GM12891 (cell line): ENCODE measurements at regions not wholly inside any gene's neighbourhood (a gene's known extent, or its start where the extent isn't known, plus 50 kb on each side); places are given as distances from the start of the nearest gene placed in this dataset.

Experiments
- DNase-seq: peaks from one replicate; pipeline ENCODE4 v3.0.0; 2011; ENCODE audit warnings: low spot score; ENCODE audit not compliant: insufficient read length
- FAIRE-seq: peaks from 2 replicates; lab custom pipeline; 2011; peaks lifted over from hg19 to GRCh38; lab: Jason Lieb, UNC
- PAX5 ChIP-seq: IDR thresholded peaks from 2 replicates; pipeline ENCODE4 v1.6.1; 2011; ENCODE audit warnings: low read length, moderate library complexity, mild to moderate bottlenecking; ENCODE audit not compliant: insufficient read depth, severe bottlenecking
- POLR2A ChIP-seq: IDR thresholded peaks from 2 replicates; pipeline ENCODE4 v1.6.1; 2011; ENCODE audit warnings: low read depth, low read length, control low read depth
- POLR2AphosphoS5 ChIP-seq: IDR thresholded peaks from 2 replicates; pipeline ENCODE4 v1.6.1; 2011; ENCODE audit warnings: low read depth, low read length, control low read depth
- POU2F2 ChIP-seq: IDR thresholded peaks from 2 replicates; pipeline ENCODE4 v1.6.1; 2011; ENCODE audit warnings: low read depth, mild to moderate bottlenecking, control low read depth, low read length, moderate library complexity
- SPI1 ChIP-seq: IDR thresholded peaks from 2 replicates; pipeline ENCODE4 v1.6.1; 2011; ENCODE audit warnings: low read depth, low read length, control low read depth
- TAF1 ChIP-seq: IDR thresholded peaks from 2 replicates; pipeline ENCODE4 v1.6.1; 2011; ENCODE audit warnings: low read depth, low read length, control low read depth

GRCh38 chr12:5220835-5221234, 177.2 kb downstream of the KCNA5 start:
- no peak for TF ChIP-seq TAF1
- DNase-seq (no peak), FAIRE-seq (no peak)

GRCh38 chr12:5222011-5222461, 178.4 kb downstream of the KCNA5 start:
- DNase-seq (no peak), FAIRE-seq (no peak)
- TF ChIP-seq TAF1 = no peak
- no peak for TF ChIP-seq POLR2AphosphoS5
- no peak for TF ChIP-seq SPI1

- DNase-seq (no peak), FAIRE-seq (no peak)
- no peak for TF ChIP-seq TAF1
- TF ChIP-seq SPI1 = no peak
- TF ChIP-seq POLR2A = no peak
- TF ChIP-seq PAX5 = no peak
Observed at GRCh38 chr12:5222729-5223128, 179.1 kb downstream of the KCNA5 start.

GRCh38 chr12:5223881-5224280, 180.2 kb downstream of the KCNA5 start:
- FAIRE-seq (no peak), DNase-seq (no peak)
- TF ChIP-seq PAX5 (no peak), SPI1 (no peak), POU2F2 (no peak), POLR2A (no peak), TAF1 (no peak), POLR2AphosphoS5 (no peak)

- FAIRE-seq (no peak), DNase-seq (no peak)
- TF ChIP-seq PAX5 (no peak), SPI1 (no peak), POLR2AphosphoS5 (no peak), TAF1 (no peak), POLR2A (no peak), POU2F2 (no peak)
Observed at GRCh38 chr12:5226581-5226980, 182.9 kb downstream of the KCNA5 start.

GRCh38 chr12:5227708-5228373, 184.2 kb downstream of the KCNA5 start:
- FAIRE-seq (no peak), DNase-seq (no peak)
- TF ChIP-seq POLR2A = no peak
- no peak for TF ChIP-seq PAX5
- no peak for TF ChIP-seq TAF1
- TF ChIP-seq SPI1 = no peak
- TF ChIP-seq POLR2AphosphoS5 = no peak
- no peak for TF ChIP-seq POU2F2

- FAIRE-seq = no peak
- TF ChIP-seq SPI1 (no peak), POLR2A (no peak), PAX5 (no peak), TAF1 (no peak), POLR2AphosphoS5 (no peak), POU2F2 (no peak)
- DNase-seq = no peak
Observed at GRCh38 chr12:5230156-5230555, 186.5 kb downstream of the KCNA5 start.

- DNase-seq = no peak
- TF ChIP-seq SPI1 = no peak
- TF ChIP-seq PAX5 = no peak
- no peak for TF ChIP-seq TAF1
- no peak for TF ChIP-seq POLR2AphosphoS5
- TF ChIP-seq POU2F2 = no peak
- no peak for TF ChIP-seq POLR2A
- no peak for FAIRE-seq
Observed at GRCh38 chr12:5230861-5231260, 187.2 kb downstream of the KCNA5 start.

GRCh38 chr12:5232291-5232690, 188.6 kb downstream of the KCNA5 start:
- DNase-seq (no peak), FAIRE-seq (no peak)
- TF ChIP-seq TAF1 = no peak
- no peak for TF ChIP-seq POLR2AphosphoS5
- TF ChIP-seq POLR2A = no peak
- no peak for TF ChIP-seq SPI1
- TF ChIP-seq POU2F2 = no peak
- no peak for TF ChIP-seq PAX5

- no peak for FAIRE-seq
- DNase-seq = no peak
- TF ChIP-seq PAX5 (no peak), POU2F2 (no peak), SPI1 (no peak), TAF1 (no peak), POLR2A (no peak), POLR2AphosphoS5 (no peak)
Observed at GRCh38 chr12:5232826-5233500, 189.3 kb downstream of the KCNA5 start.

GRCh38 chr12:5236022-5236640, 192.5 kb downstream of the KCNA5 start:
- DNase-seq (no peak), FAIRE-seq (no peak)
- TF ChIP-seq TAF1 (no peak), POLR2AphosphoS5 (no peak), POU2F2 (no peak), POLR2A (no peak), SPI1 (no peak), PAX5 (no peak)
